Stimulated activated effector memory CD8-positive, alpha-beta T cell treated with anti-CD3 and anti-CD28 coated beads, Interleukin-12 subunit alpha, Interleukin-12 subunit beta, amount 100 ng/mL, for 72 hours (primary cell): ENCODE measurements at regions not wholly inside any gene's neighbourhood (a gene's known extent, or its start where the extent isn't known, plus 50 kb on each side); places are given as distances from the start of the nearest gene placed in this dataset.

ENCODE experiments used
- ATAC-seq: fragments of 150-1000 bp; cut with Tn5 transposase; 2 replicates; pipeline ENCODE4 v1.10.0; 2021
- DNase-seq, 2 donors: peaks; one replicate each; pipeline ENCODE4 v3.0.0; 2021 to 2022; ENCODE audit warnings: low spot score in 2 of 2
- H3K27ac Mint-ChIP-seq: one replicate; pipeline ENCODE4 v1.8.0; 2022; ENCODE audit warnings: mild to moderate bottlenecking, mixed read lengths
- H3K36me3 Mint-ChIP-seq: one replicate; pipeline ENCODE4 v1.8.0; 2022; ENCODE audit warnings: mild to moderate bottlenecking, mixed read lengths
- H3K4me1 Mint-ChIP-seq: one replicate; pipeline ENCODE4 v1.8.0; 2022; ENCODE audit warnings: mixed read lengths
- H3K4me3 Mint-ChIP-seq: one replicate; pipeline ENCODE4 v1.8.0; 2022; ENCODE audit warnings: mild to moderate bottlenecking, mixed read lengths
- H3K9me3 Mint-ChIP-seq: one replicate; pipeline ENCODE4 v1.8.0; 2022; ENCODE audit warnings: mixed read lengths

GRCh38 chr1:116856312-116856711 is 53.4 kb upstream of the PTGFRN start:
- no peak for DNase-seq
- Mint-ChIP-seq H3K9me3 (no peaks in the 10 kb centered on the region), H3K36me3 (no peaks in the 10 kb centered on the region), H3K4me3 (no peak overlapping the region), H3K27ac (no peak overlapping the region), H3K4me1 (peaks cover 17% of the 10 kb centered on the region)
- no peak for ATAC-seq

- Mint-ChIP-seq H3K4me3 (no peak overlapping the region), H3K27ac (no peak overlapping the region), H3K9me3 (no peaks in the 10 kb centered on the region), H3K4me1 (peaks cover 17% of the 10 kb centered on the region), H3K36me3 (no peaks in the 10 kb centered on the region)
- ATAC-seq = no peak
- DNase-seq = no peak
These were observed 52.6 kb upstream of the PTGFRN start for GRCh38 chr1:116857092-116857491.
